ENCODE measurements at regions not wholly inside any gene's neighbourhood (a gene's known extent, or its start where the extent isn't known, plus 50 kb on each side); places are given as distances from the start of the nearest gene placed in this dataset.

DNA sequence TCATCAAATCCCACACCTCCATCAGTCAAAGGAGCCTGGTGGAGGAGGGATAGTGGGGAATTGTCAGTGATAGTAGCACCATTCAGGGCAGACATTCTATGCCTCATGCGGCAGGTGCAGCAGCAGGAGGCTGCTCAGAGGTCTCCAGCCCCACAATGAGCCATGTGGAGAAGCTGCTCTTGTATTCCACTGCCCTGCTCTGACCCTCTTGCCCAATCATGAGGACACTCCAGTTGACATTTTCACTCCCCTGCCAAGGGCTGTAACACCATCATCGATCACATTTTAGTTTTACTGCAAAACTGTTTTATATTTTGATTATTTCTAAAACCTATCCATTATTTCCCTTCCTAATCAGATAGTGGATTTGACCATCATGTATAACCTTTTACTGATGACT is 487.6 kb upstream of the KLHL29 start:
- Histone ChIP-seq H3K27ac (ENCODE audit: low read depth, low read length) (no peak overlapping the region), H3K4me3 (ENCODE audit: low read length) (no peak overlapping the region), H3K4me1 (ENCODE audit: control insufficient read depth, insufficient read depth, low read length) (no peaks in the 10 kb centered on the region), H3K27me3 (ENCODE audit: control insufficient read depth, insufficient read depth, low read length) (no peaks in the 10 kb centered on the region), H3K9ac (ENCODE audit: low read length) (no peak overlapping the region), H3K36me3 (ENCODE audit: control insufficient read depth, insufficient read depth, low read length) (no peaks in the 10 kb centered on the region)

DNA sequence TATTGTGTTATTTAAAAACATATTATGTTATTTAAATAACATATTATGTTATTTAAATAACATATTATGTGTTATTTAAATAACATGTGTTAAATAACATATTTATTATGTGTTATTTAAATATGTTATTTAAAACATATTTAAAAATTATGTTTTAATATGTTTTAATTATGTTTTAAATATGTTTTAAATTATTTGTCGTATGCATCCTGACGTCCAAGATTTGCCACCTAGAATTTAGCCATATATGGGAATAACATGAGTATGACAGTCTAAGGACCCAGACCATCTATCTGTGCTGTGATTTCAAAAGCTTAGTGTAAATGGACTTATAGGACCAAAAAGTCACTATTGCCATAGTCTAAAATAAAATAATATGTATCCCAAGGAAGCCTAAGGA is 484.3 kb upstream of the KLHL29 start:
- H3K27me3 ChIP-seq (ENCODE audit: control insufficient read depth, insufficient read depth, low read length): no peaks in the 10 kb centered on the region
- H3K36me3 ChIP-seq (ENCODE audit: control insufficient read depth, insufficient read depth, low read length): no peaks in the 10 kb centered on the region
- H3K4me3 ChIP-seq (ENCODE audit: low read length): no peak overlapping the region
- H3K4me1 ChIP-seq (ENCODE audit: control insufficient read depth, insufficient read depth, low read length): no peaks in the 10 kb centered on the region
- H3K27ac ChIP-seq (ENCODE audit: low read depth, low read length): no peak overlapping the region
- no peak overlapping the region for H3K9ac ChIP-seq (ENCODE audit: low read length)

DNA sequence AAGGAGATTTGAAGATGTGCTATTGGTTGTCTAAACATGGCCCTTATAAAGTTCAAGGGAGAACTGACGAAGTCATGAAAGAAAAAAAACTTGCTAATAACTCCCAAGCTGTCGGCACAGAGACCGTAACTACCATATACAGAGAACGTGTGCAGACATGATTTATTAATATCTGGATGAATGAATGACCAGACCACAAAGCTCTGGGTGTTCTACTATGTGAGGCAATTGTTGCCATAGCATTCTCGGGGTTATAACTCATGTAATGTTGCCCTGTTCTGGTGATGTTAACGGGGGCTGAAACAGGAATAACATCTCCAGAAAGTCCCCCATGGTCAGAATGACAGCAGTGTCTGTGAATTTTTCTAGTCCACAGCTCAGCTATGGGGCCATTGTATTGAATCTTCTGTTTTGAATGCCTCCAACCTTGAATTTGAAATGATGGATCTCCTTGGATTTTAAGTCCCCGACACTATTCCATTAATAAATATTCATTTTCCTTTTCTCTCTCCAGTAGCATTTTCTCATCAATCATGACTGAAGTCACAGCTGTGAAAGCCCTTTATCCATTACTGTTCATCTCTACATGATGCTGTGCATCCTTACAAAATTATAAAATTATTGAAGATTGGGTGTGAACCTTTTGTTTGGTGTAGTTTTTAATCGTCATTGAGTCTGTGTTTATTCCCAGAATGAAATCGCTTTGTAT is 483.4 kb upstream of the KLHL29 start:
- H3K4me1 ChIP-seq (ENCODE audit: control insufficient read depth, insufficient read depth, low read length): no peaks in the 10 kb centered on the region
- H3K27ac ChIP-seq (ENCODE audit: low read depth, low read length): no peak overlapping the region
- no peaks in the 10 kb centered on the region for H3K27me3 ChIP-seq (ENCODE audit: control insufficient read depth, insufficient read depth, low read length)
- no peak overlapping the region for H3K4me3 ChIP-seq (ENCODE audit: low read length)
- no peak overlapping the region for H3K9ac ChIP-seq (ENCODE audit: low read length)
- H3K36me3 ChIP-seq (ENCODE audit: control insufficient read depth, insufficient read depth, low read length): no peaks in the 10 kb centered on the region

DNA sequence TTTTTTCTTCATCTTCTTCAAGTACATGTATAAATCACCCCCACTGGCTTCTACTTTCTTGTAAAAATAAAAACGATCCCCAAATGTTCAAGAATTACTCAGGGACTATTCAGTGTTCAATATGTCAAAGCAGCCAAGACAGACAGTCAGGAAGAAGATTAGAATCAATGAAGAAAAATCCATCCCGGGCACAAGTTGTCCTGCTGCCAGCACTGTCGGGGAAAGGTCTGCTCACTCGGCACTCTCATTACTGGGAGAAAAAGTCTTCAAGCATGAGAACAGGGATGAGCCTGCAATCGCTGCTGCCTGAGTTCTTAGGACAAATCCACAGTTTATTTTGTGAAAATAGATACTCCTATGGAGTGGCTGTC is 482.8 kb upstream of the KLHL29 start:
- no peak overlapping the region for H3K27ac ChIP-seq (ENCODE audit: low read depth, low read length)
- H3K27me3 ChIP-seq (ENCODE audit: control insufficient read depth, insufficient read depth, low read length): no peaks in the 10 kb centered on the region
- H3K9ac ChIP-seq (ENCODE audit: low read length): no peak overlapping the region
- no peaks in the 10 kb centered on the region for H3K4me1 ChIP-seq (ENCODE audit: control insufficient read depth, insufficient read depth, low read length)
- no peak overlapping the region for H3K4me3 ChIP-seq (ENCODE audit: low read length)
- H3K36me3 ChIP-seq (ENCODE audit: control insufficient read depth, insufficient read depth, low read length): no peaks in the 10 kb centered on the region

DNA sequence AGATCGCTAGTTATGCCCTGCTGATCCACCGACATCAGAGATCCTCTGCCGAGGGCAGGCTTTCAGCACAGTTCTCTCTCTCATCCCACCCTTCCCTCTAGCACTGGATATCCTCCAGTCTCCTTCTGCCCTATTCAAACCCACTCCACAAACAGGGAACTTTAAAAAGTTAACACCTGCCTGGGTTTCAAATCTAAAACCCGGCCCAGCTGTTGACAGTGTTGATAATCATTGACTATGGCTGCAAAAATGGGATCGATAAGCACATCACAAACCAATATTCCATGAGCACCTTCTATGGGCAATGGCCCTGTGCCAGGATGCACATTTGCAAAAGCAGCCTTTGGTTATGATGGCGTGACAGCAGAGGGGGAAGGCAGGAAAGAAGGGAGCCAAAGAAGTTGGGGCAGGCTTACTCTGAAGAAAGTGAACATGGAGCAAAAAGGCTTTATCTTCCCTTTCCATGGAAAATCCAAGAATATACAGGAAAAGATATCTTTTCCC is 482.3 kb upstream of the KLHL29 start:
- no peaks in the 10 kb centered on the region for H3K36me3 ChIP-seq (ENCODE audit: control insufficient read depth, insufficient read depth, low read length)
- no peak overlapping the region for H3K9ac ChIP-seq (ENCODE audit: low read length)
- H3K27me3 ChIP-seq (ENCODE audit: control insufficient read depth, insufficient read depth, low read length): no peaks in the 10 kb centered on the region
- no peak overlapping the region for H3K4me3 ChIP-seq (ENCODE audit: low read length)
- no peak overlapping the region for H3K27ac ChIP-seq (ENCODE audit: low read depth, low read length)
- no peaks in the 10 kb centered on the region for H3K4me1 ChIP-seq (ENCODE audit: control insufficient read depth, insufficient read depth, low read length)

GRCh38 chr2:22903616-22904015 is 481.4 kb upstream of the KLHL29 start:
- Histone ChIP-seq H3K4me3 (ENCODE audit: low read length) (no peak overlapping the region), H3K36me3 (ENCODE audit: control insufficient read depth, insufficient read depth, low read length) (no peaks in the 10 kb centered on the region), H3K27me3 (ENCODE audit: control insufficient read depth, insufficient read depth, low read length) (no peaks in the 10 kb centered on the region), H3K9ac (ENCODE audit: low read length) (no peak overlapping the region), H3K4me1 (ENCODE audit: control insufficient read depth, insufficient read depth, low read length) (no peaks in the 10 kb centered on the region), H3K27ac (ENCODE audit: low read depth, low read length) (no peak overlapping the region)

DNA sequence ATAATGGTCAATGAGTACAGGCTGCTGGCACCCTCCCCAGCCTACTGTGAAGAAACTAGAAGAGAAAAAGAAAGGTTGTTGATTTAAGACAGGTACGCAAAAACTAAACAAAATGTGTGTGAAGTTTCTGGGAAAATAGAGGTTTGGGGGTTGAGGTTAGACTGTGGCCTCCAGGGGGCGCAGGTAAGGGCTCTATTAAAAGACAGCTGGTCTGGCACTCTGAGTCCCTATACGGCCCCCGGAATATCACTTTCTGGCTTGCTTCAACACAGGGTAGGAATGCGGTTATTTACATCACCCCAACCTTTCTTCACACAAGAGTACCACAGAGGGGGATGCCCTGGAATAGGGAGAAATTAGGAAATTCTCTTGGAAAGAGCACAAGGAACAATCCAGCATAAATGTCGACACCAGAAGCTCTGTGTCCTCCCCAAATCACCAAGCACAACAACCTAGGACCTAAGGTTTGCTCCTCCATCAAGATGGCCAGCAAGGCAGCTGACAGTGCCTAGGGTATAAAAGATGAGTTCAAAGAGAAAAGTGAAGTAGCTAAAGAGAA is 480.8 kb upstream of the KLHL29 start:
- H3K9ac ChIP-seq (ENCODE audit: low read length): no peak overlapping the region
- H3K4me3 ChIP-seq (ENCODE audit: low read length): no peak overlapping the region
- H3K36me3 ChIP-seq (ENCODE audit: control insufficient read depth, insufficient read depth, low read length): no peaks in the 10 kb centered on the region
- H3K27me3 ChIP-seq (ENCODE audit: control insufficient read depth, insufficient read depth, low read length): no peaks in the 10 kb centered on the region
- H3K27ac ChIP-seq (ENCODE audit: low read depth, low read length): no peak overlapping the region
- no peaks in the 10 kb centered on the region for H3K4me1 ChIP-seq (ENCODE audit: control insufficient read depth, insufficient read depth, low read length)

DNA sequence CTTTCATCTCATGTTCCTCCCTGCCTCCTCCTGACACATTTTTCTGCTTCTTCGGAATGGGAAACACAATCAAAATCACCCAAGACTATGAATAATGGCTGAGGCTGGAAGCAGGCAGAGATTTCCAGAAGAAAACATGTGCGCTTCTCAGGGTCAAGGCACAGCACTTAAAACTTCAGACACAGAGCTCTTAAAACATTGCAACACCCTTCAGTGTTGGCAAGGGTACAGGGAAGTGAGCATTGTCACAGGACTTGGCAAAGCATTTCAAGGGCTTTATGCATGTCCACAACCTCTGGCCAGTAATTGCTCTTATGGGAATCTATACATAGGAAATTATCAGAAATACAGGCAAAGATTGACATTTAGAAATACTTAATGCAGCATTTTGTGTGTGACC is 477.6 kb upstream of the KLHL29 start:
- Histone ChIP-seq H3K36me3 (ENCODE audit: control insufficient read depth, insufficient read depth, low read length) (no peaks in the 10 kb centered on the region), H3K27ac (ENCODE audit: low read depth, low read length) (no peak overlapping the region), H3K9ac (ENCODE audit: low read length) (no peak overlapping the region), H3K4me3 (ENCODE audit: low read length) (no peak overlapping the region), H3K4me1 (ENCODE audit: control insufficient read depth, insufficient read depth, low read length) (no peaks in the 10 kb centered on the region), H3K27me3 (ENCODE audit: control insufficient read depth, insufficient read depth, low read length) (no peaks in the 10 kb centered on the region)

DNA sequence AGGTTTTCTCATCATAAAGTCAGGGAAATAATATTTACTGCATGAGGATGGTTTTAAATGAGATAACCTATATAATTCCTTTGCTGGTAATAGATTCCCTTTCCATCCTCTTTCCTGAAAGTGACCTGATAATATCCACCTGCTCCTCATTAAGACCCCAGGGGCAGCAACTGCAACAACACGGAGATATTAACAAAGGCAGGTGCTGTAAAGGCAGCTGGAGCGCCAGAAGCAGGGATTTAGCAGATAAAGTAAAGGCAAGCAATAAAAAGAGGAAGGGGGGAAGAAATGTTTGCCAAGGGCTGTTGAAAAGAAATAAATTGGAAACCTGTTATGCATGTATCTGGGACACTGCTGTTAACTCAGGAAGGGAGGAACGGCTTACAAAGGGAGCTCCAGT is 472.6 kb upstream of the KLHL29 start:
- Histone ChIP-seq H3K27ac (ENCODE audit: low read depth, low read length) (no peak overlapping the region), H3K4me3 (ENCODE audit: low read length) (no peak overlapping the region), H3K36me3 (ENCODE audit: control insufficient read depth, insufficient read depth, low read length) (no peaks in the 10 kb centered on the region), H3K9ac (ENCODE audit: low read length) (no peak overlapping the region), H3K4me1 (ENCODE audit: control insufficient read depth, insufficient read depth, low read length) (no peaks in the 10 kb centered on the region), H3K27me3 (ENCODE audit: control insufficient read depth, insufficient read depth, low read length) (no peaks in the 10 kb centered on the region)

DNA sequence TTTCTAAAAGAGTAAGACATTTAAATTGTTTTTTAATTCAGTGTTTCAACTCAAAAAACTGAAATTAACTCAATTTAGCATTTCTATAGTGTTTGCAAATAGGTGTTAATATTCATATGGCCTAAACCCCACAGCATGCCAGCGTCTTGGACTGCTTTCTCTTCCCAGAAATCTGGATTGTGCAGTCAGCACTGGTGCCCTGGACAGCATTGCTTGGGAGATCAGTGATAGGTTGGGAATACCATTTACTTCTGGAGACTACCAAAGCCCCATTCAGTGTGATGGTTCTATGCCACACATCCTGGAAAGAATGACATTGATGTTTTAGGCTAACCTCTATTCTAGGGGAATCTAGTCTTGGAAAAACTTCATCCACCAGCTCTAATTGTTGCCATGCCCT is 455.0 kb upstream of the KLHL29 start:
- Histone ChIP-seq H3K27me3 (ENCODE audit: control insufficient read depth, insufficient read depth, low read length) (no peaks in the 10 kb centered on the region), H3K4me1 (ENCODE audit: control insufficient read depth, insufficient read depth, low read length) (no peaks in the 10 kb centered on the region), H3K27ac (ENCODE audit: low read depth, low read length) (no peak overlapping the region), H3K36me3 (ENCODE audit: control insufficient read depth, insufficient read depth, low read length) (no peaks in the 10 kb centered on the region), H3K9ac (ENCODE audit: low read length) (no peak overlapping the region), H3K4me3 (ENCODE audit: low read length) (no peak overlapping the region)

DNA sequence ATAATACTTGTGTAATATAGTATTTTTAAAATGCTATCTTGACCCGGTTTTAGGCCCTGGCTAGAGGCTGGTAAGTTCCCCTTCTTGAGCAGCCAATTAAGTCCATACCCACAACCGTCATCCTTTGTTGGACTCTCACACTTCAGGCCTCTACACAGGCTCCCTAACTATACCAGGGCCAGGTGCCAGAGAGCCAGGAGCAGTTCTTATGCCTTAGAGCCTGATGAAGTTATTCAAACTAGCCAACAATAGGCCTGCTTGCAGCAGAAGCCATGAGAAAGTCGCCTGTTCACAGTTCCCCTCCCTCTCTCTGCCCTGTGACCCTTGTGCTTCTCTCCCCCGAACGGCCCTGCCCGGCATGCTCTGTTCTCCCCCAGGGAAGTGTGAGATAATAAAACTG is 454.2 kb upstream of the KLHL29 start:
- Histone ChIP-seq H3K27me3 (ENCODE audit: control insufficient read depth, insufficient read depth, low read length) (no peaks in the 10 kb centered on the region), H3K4me3 (ENCODE audit: low read length) (no peak overlapping the region), H3K9ac (ENCODE audit: low read length) (no peak overlapping the region), H3K36me3 (ENCODE audit: control insufficient read depth, insufficient read depth, low read length) (no peaks in the 10 kb centered on the region), H3K27ac (ENCODE audit: low read depth, low read length) (no peak overlapping the region), H3K4me1 (ENCODE audit: control insufficient read depth, insufficient read depth, low read length) (no peaks in the 10 kb centered on the region)

DNA sequence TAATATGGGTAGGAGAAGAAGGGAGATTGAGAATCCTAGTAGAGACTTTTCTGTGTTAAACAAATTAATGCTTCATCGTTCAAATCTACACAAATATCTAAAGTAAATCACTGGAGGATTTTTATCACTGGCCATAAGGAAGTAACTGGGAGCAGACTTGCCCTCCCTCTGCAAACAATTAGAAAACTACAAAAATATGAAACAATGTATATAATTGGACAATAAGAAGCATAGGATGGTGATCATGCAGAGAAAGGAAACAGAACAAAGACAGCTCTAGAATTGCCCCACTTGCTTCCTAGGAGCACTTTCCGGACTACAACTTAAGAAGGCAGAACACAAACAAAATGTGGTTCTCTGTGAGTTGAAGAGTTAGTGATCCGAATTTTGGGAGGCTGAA is 452.7 kb upstream of the KLHL29 start:
- H3K36me3 ChIP-seq (ENCODE audit: control insufficient read depth, insufficient read depth, low read length): no peaks in the 10 kb centered on the region
- H3K27ac ChIP-seq (ENCODE audit: low read depth, low read length): no peak overlapping the region
- no peak overlapping the region for H3K4me3 ChIP-seq (ENCODE audit: low read length)
- H3K4me1 ChIP-seq (ENCODE audit: control insufficient read depth, insufficient read depth, low read length): no peaks in the 10 kb centered on the region
- no peak overlapping the region for H3K9ac ChIP-seq (ENCODE audit: low read length)
- H3K27me3 ChIP-seq (ENCODE audit: control insufficient read depth, insufficient read depth, low read length): no peaks in the 10 kb centered on the region

GRCh38 chr2:22934747-22935146 is 450.2 kb upstream of the KLHL29 start:
- Histone ChIP-seq H3K27me3 (ENCODE audit: control insufficient read depth, insufficient read depth, low read length) (no peaks in the 10 kb centered on the region), H3K9ac (ENCODE audit: low read length) (no peak overlapping the region), H3K27ac (ENCODE audit: low read depth, low read length) (no peak overlapping the region), H3K4me3 (ENCODE audit: low read length) (no peak overlapping the region), H3K4me1 (ENCODE audit: control insufficient read depth, insufficient read depth, low read length) (no peaks in the 10 kb centered on the region), H3K36me3 (ENCODE audit: control insufficient read depth, insufficient read depth, low read length) (no peaks in the 10 kb centered on the region)

All from rectal smooth muscle tissue (tissue), 1 donor.